ENCODE measurements at regions not wholly inside any gene's neighbourhood (a gene's known extent, or its start where the extent isn't known, plus 50 kb on each side); places are given as distances from the start of the nearest gene placed in this dataset.
"Not testable (repeated sequence)": the region's sequence is repeated elsewhere in the genome, so short reads cannot be mapped to it uniquely, and the experiment has no call there.

- in situ Hi-C loops (cut with HindIII; ENCODE audit: low sequenced_read_pairs): no loop called here
- no peak for DNase-seq (ENCODE audit: low spot score)
These were observed 323.8 kb upstream of the DCN start for GRCh38 chr12:91506452-91506851.

- in situ Hi-C loops (cut with HindIII; ENCODE audit: low sequenced_read_pairs): no loop called here
- no peak for DNase-seq (ENCODE audit: low spot score)
These were observed 322.4 kb upstream of the DCN start for GRCh38 chr12:91505006-91505405.

GRCh38 chr12:91502208-91502607 is 319.6 kb upstream of the DCN start:
- in situ Hi-C loops (cut with HindIII; ENCODE audit: low sequenced_read_pairs): no loop called here
- DNase-seq (ENCODE audit: low spot score): no peak

- in situ Hi-C loops (cut with HindIII; ENCODE audit: low sequenced_read_pairs): no loop called here
- no peak for DNase-seq (ENCODE audit: low spot score)
These were observed 313.7 kb upstream of the DCN start for GRCh38 chr12:91496337-91496736.

- DNase-seq (ENCODE audit: low spot score): no peak
- in situ Hi-C loops (cut with HindIII; ENCODE audit: low sequenced_read_pairs): no loop called here
These were observed 310.7 kb upstream of the DCN start for GRCh38 chr12:91493308-91493707.

GRCh38 chr12:91492648-91493047 is 310.0 kb upstream of the DCN start:
- no peak for DNase-seq (ENCODE audit: low spot score)
- in situ Hi-C loops (cut with HindIII; ENCODE audit: low sequenced_read_pairs): no loop called here

- DNase-seq (ENCODE audit: low spot score): no peak
- in situ Hi-C loops (cut with HindIII; ENCODE audit: low sequenced_read_pairs): no loop called here
These were observed 308.2 kb upstream of the DCN start for GRCh38 chr12:91490667-91491311.

- in situ Hi-C loops (cut with HindIII; ENCODE audit: low sequenced_read_pairs): no loop called here
- DNase-seq (ENCODE audit: low spot score): no peak
These were observed 300.9 kb upstream of the DCN start for GRCh38 chr12:91483471-91483985.

- in situ Hi-C loops (cut with HindIII; ENCODE audit: low sequenced_read_pairs): no loop called here
- DNase-seq (ENCODE audit: low spot score): no peak
These were observed 299.6 kb upstream of the DCN start for GRCh38 chr12:91482231-91482630.

- in situ Hi-C loops (cut with HindIII; ENCODE audit: low sequenced_read_pairs): no loop called here
- DNase-seq (ENCODE audit: low spot score): no peak
These were observed 295.9 kb upstream of the DCN start for GRCh38 chr12:91478500-91478899.

GRCh38 chr12:91467686-91468085 is 285.1 kb upstream of the DCN start:
- in situ Hi-C loops (cut with HindIII; ENCODE audit: low sequenced_read_pairs): no loop called here
- no peak for DNase-seq (ENCODE audit: low spot score)

- in situ Hi-C loops (cut with HindIII; ENCODE audit: low sequenced_read_pairs): no loop called here
- DNase-seq (ENCODE audit: low spot score): no peak
These were observed 278.4 kb upstream of the DCN start for GRCh38 chr12:91461061-91461460.

- no peak for DNase-seq (ENCODE audit: low spot score)
- in situ Hi-C loops (cut with HindIII; ENCODE audit: low sequenced_read_pairs): no loop called here
These were observed 277.9 kb upstream of the DCN start for GRCh38 chr12:91460469-91460868.

- no peak for DNase-seq (ENCODE audit: low spot score)
- in situ Hi-C loops (cut with HindIII; ENCODE audit: low sequenced_read_pairs): no loop called here
These were observed 272.7 kb upstream of the DCN start for GRCh38 chr12:91455321-91455720.

GRCh38 chr12:91454179-91454578 is 271.6 kb upstream of the DCN start:
- in situ Hi-C loops (cut with HindIII; ENCODE audit: low sequenced_read_pairs): no loop called here
- DNase-seq (ENCODE audit: low spot score): no peak

GRCh38 chr12:91452464-91452863 is 269.8 kb upstream of the DCN start:
- in situ Hi-C loops (cut with HindIII; ENCODE audit: low sequenced_read_pairs); DNase-seq (ENCODE audit: low spot score): not testable (repeated sequence)

- in situ Hi-C loops (cut with HindIII; ENCODE audit: low sequenced_read_pairs): no loop called here
- DNase-seq (ENCODE audit: low spot score): no peak
These were observed 259.7 kb upstream of the DCN start for GRCh38 chr12:91441993-91442952.

GRCh38 chr12:91441246-91441645 is 258.6 kb upstream of the DCN start:
- DNase-seq (ENCODE audit: low spot score): no peak
- in situ Hi-C loops (cut with HindIII; ENCODE audit: low sequenced_read_pairs): no loop called here

- in situ Hi-C loops (cut with HindIII; ENCODE audit: low sequenced_read_pairs): no loop called here
These were observed 251.5 kb upstream of the DCN start for GRCh38 chr12:91434081-91434480.

GRCh38 chr12:91432755-91433154 is 250.1 kb upstream of the DCN start:
- in situ Hi-C loops (cut with HindIII; ENCODE audit: low sequenced_read_pairs): no loop called here
- DNase-seq (ENCODE audit: low spot score): no peak

More at GRCh38 chr12:91434081-91434480, 251.5 kb upstream of the DCN start:
- DNase-seq (ENCODE audit: low spot score): no peak
